Right lobe of liver (tissue), 6 donors: ENCODE measurements at regions not wholly inside any gene's neighbourhood (a gene's known extent, or its start where the extent isn't known, plus 50 kb on each side); places are given as distances from the start of the nearest gene placed in this dataset.

ENCODE experiments used
- ATAC-seq, 4 donors: fragments of 200-7000 bp; cut with Tn5 transposase; one replicate each; pipeline ENCODE4 v1.9.1; 2020; ENCODE audit warnings: mild to moderate bottlenecking in 4 of 4, moderate library complexity in 4 of 4
- DNase-seq, 3 donors: peaks; one replicate each; pipeline ENCODE4 v3.0.0-alpha.2; 2020
- H3K27ac ChIP-seq, 3 donors: fragments of 200-600 bp; one replicate each; pipeline ENCODE4 v1.8.0; 2022
- H3K27me3 ChIP-seq, 2 donors: fragments of 200-600 bp; one replicate each; pipeline ENCODE4 v1.8.0; 2022
- H3K36me3 ChIP-seq, 4 donors: fragments of 200-600 bp; sonication (generic) in 1 of 4; one replicate each; pipeline versions ENCODE4 v1.5.1 to v1.8.0; 2017 to 2022; ENCODE audit warnings: control low read depth in 1 of 4
- H3K4me1 ChIP-seq, 4 donors: fragments of 200-600 bp; sonication (generic) in 1 of 4; one replicate each; pipeline versions ENCODE4 v1.5.1 to v1.8.0; 2017 to 2022; ENCODE audit warnings: control low read depth in 1 of 4
- H3K4me3 ChIP-seq, 3 donors: fragments of 200-600 bp; one replicate each; pipeline ENCODE4 v1.8.0; 2022
- H3K9me3 ChIP-seq, 4 donors: fragments of 200-600 bp; sonication (generic) in 1 of 4; one replicate each; pipeline versions ENCODE4 v1.5.1 to v1.8.0; 2017 to 2022; ENCODE audit warnings: control low read depth in 1 of 4
- CTCF ChIP-seq, 4 donors: fragments of 200-600 bp in 3 of 4; fragments of 450-650 bp in 1 of 4; IDR thresholded peaks; one replicate each; pipeline versions ENCODE4 v1.5.1 to v1.8.0; 2016 to 2022; ENCODE audit warnings: antibody characterized with exemption in 4 of 4, mild to moderate bottlenecking in 2 of 4
- POLR2A ChIP-seq: fragments of 450-650 bp; IDR thresholded peaks from one replicate; pipeline ENCODE4 v1.6.1; 2017; ENCODE audit warnings: antibody characterized with exemption, mild to moderate bottlenecking
- WGBS: methylation state at CpG from one replicate; pipeline ENCODE4 v1.1.6; 2018; ENCODE audit warnings: low coverage, low lambda C conversion rate; ENCODE audit not compliant: insufficient coverage; ENCODE audit errors: missing lambda C conversion rate; 5-methylcytosine and 5-hydroxymethylcytosine counted together
- intact Hi-C, 2 donors: fragments of 100-400 bp; cut with DNase I; formaldehyde crosslinking; loops; one replicate each; pipeline versions ENCODE4 v1.11.2 to v1.14.1; 2022
- donor health status: DM: no; HTN: yes; CAD: no.
- donor health status: DM: no; HTN: no; CAD: no.
- donor health status: DM: no; HTN: no; CAD: no.
- donor health status: DM: no; HTN: yes; CAD: no.
- donor health status: DM: no; HTN: yes; CAD: no.

GRCh38 chr16:5526826-5527225, 429.2 kb upstream of the EEF2KMT start:
- 69% methylated on average over 6 of the region's 8 CpGs for WGBS
- no peak for ATAC-seq
- H3K36me3 ChIP-seq = no peaks in the 10 kb centered on the region
- H3K4me3 ChIP-seq = no peak overlapping the region
- TF ChIP-seq CTCF (IDR thresholded peaks at IDR 0.05) (no peak), POLR2A (no peak)
- H3K9me3 ChIP-seq = no peaks in the 10 kb centered on the region
- no peak for DNase-seq
- intact Hi-C loops = no loop called here
- H3K27ac ChIP-seq = no peak overlapping the region
- no peaks in the 10 kb centered on the region for H3K4me1 ChIP-seq
- H3K27me3 ChIP-seq = no peaks in the 10 kb centered on the region

- H3K9me3 ChIP-seq = no peaks in the 10 kb centered on the region
- intact Hi-C loops = no loop called here
- no peaks in the 10 kb centered on the region for H3K36me3 ChIP-seq
- no peak overlapping the region for H3K4me3 ChIP-seq
- H3K27me3 ChIP-seq = no peaks in the 10 kb centered on the region
- H3K27ac ChIP-seq = no peak overlapping the region
- ATAC-seq (no peak), DNase-seq (no peak)
- H3K4me1 ChIP-seq = no peaks in the 10 kb centered on the region
- WGBS = 10% methylated on average over 10 of the region's 10 CpGs
- TF ChIP-seq CTCF (IDR thresholded peaks at IDR 0.05) = no peak
- no peak for TF ChIP-seq POLR2A
These were observed 426.2 kb upstream of the EEF2KMT start for GRCh38 chr16:5523829-5524228.

- no peak for ATAC-seq
- H3K27ac ChIP-seq = no peak overlapping the region
- intact Hi-C loops = no loop called here
- H3K9me3 ChIP-seq = no peaks in the 10 kb centered on the region
- TF ChIP-seq CTCF (IDR thresholded peaks at IDR 0.05) (no peak), POLR2A (no peak)
- no peaks in the 10 kb centered on the region for H3K4me1 ChIP-seq
- H3K36me3 ChIP-seq = no peaks in the 10 kb centered on the region
- H3K27me3 ChIP-seq = no peaks in the 10 kb centered on the region
- no peak for DNase-seq
- no peak overlapping the region for H3K4me3 ChIP-seq
These were observed 418.5 kb upstream of the EEF2KMT start for GRCh38 chr16:5516115-5516514.

GRCh38 chr16:5512014-5512413, 414.4 kb upstream of the EEF2KMT start:
- intact Hi-C loops = no loop called here
- Histone ChIP-seq H3K27me3 (no peaks in the 10 kb centered on the region), H3K4me3 (no peak overlapping the region), H3K4me1 (no peaks in the 10 kb centered on the region), H3K27ac (no peak overlapping the region), H3K9me3 (no peaks in the 10 kb centered on the region), H3K36me3 (no peaks in the 10 kb centered on the region)
- ATAC-seq = no peak
- no peak for TF ChIP-seq CTCF (IDR thresholded peaks at IDR 0.05)
- no peak for TF ChIP-seq POLR2A
- WGBS = 29% methylated on average over 4 of the region's 4 CpGs
- DNase-seq = no peak

GRCh38 chr16:5510819-5511370, 413.3 kb upstream of the EEF2KMT start:
- DNase-seq (no peak), ATAC-seq (no peak)
- H3K4me1 ChIP-seq = no peaks in the 10 kb centered on the region
- H3K9me3 ChIP-seq = no peaks in the 10 kb centered on the region
- H3K27ac ChIP-seq = no peak overlapping the region
- no peak for TF ChIP-seq CTCF (IDR thresholded peaks at IDR 0.05)
- no peak for TF ChIP-seq POLR2A
- 20% methylated on average over 3 of the region's 5 CpGs for WGBS
- H3K4me3 ChIP-seq = no peak overlapping the region
- intact Hi-C loops = no loop called here
- H3K27me3 ChIP-seq = no peaks in the 10 kb centered on the region
- H3K36me3 ChIP-seq = no peaks in the 10 kb centered on the region
